Activated gamma-delta T cell treated with anti-CD3 and anti-CD28 coated beads, Interleukin-2, amount 50 U/mL, for 16 hours (primary cell): ENCODE measurements at regions not wholly inside any gene's neighbourhood (a gene's known extent, or its start where the extent isn't known, plus 50 kb on each side); places are given as distances from the start of the nearest gene placed in this dataset.

Experiments
- DNase-seq: peaks from one replicate; pipeline ENCODE4 v3.0.0-alpha.2; 2020; ENCODE audit warnings: low read depth

DNA sequence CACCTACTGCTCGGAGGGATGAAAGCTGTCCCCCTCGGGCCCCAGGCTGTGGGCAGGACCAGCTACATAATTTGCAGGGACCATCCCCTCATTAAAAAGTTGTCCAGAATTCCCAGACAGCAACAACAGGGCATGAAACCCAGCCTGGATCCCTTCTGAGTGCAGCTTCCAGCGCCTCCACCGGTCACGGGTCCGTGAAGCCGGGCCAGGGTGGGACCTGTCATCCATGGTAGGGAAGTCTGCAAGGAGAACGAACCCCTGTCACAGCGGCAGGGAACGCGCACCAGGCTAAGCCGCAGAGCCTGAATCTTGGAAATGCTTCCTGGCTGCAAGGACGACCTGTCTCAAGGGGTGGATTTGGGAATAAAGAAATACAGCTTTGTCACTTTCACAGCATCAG, 214.2 kb downstream of the RBFOX3 start:
- no peak for DNase-seq

- no peak for DNase-seq
These were observed 215.3 kb downstream of the RBFOX3 start for GRCh38 chr17:79395545-79395944.

GRCh38 chr17:79395066-79395465, 215.8 kb downstream of the RBFOX3 start:
- no peak for DNase-seq

DNA sequence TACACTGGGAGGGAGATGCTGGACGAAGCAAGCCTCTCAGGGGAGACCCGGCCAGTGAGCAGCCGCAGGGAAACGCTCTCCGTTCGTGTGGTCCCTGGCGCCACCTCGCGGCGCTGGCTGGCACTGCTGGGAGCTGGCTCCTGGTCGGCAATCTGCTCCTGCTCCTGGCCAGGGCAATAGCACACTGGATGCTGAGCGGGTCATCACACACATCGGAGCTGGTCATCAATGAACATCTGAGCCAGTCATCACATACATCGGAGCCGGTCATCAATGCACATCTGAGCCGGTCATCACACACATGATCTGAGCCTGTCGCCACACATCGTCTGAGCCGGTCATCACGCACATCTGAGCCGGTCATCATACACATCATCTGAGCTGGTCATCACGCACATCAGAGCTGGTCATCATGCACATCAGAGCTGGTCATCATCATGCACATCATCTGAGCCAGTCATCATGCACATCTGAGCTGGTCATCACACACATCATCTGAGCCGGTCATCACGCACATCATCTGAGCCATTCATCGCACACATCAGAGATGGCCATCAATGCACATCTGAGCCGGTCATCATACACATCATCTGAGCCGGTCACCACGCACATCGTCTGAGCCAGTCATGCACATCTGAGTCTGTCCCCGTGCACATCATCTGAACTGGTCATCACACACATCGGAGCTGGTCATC, 217.3 kb downstream of the RBFOX3 start:
- DNase-seq, result peak; percentile 45

- DNase-seq, result no peak
These were observed 218.3 kb downstream of the RBFOX3 start for GRCh38 chr17:79392598-79392997.

DNA sequence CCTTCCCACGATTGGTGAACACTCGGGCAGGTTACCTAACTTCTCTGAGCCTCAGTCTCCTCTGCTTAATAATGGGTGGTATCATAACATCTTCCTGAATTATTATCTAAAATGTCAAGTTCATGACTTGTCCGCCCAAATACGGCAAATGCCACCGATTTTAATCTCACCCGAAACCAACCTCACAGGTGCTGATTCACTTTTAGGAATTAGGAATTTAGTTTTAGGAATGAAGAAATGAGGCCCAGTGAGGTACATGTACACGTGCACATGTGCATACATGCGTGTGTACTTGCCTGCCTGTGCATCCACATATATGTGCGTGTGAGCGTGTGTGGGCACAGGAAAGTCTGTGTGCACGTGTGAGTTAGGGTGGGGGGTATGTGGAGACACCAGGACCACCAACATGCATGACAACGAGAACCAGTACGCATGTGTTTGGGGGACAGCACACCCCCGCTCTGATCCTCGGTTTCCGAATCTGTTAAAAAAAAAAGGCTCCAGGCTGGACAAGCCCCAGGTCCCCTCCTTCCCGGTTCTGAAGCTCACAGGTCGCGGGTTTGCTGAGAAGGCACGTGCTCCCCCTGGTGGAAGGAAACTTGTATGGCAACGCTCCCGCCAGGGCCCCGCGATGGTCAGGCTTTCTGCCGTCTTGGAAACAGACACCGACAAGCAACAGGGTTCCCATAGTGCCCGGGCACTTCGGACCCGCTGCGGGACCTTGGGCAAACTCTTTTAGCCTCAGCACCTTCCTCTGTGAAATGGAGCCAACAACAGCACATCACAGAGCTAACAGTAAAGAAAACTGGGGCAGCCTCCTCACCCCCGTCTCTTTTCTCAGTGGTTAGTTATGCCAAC, 219.2 kb downstream of the RBFOX3 start:
- DNase-seq, result peak; percentile 44

GRCh38 chr17:79389896-79390295, 221.0 kb downstream of the RBFOX3 start:
- no peak for DNase-seq

- DNase-seq, result no peak
These were observed 222.1 kb downstream of the RBFOX3 start for GRCh38 chr17:79388556-79389295.

- DNase-seq, result no peak
These were observed 223.1 kb downstream of the RBFOX3 start for GRCh38 chr17:79387783-79388182.

- DNase-seq, result no peak
These were observed 224.8 kb downstream of the RBFOX3 start for GRCh38 chr17:79385962-79386563.

DNA sequence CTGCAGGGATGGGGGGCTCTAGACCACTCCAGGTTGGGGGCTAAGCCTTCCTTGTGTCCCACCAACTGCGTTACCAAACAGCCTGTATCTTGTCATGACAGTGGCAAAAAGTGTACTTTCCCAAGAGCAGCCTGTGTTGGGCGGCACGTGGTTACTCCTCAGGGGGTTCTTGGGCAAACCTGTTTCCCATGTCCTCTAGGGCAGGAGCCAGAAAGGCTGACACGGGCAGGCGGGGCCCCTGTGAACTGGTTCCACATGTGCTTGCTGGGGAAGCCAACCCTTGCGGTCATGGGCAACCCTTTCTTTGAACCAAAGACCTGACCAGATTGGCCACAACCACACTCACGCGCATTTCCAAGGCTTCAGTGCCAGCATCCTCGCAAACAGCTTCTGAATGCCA, 228.5 kb downstream of the RBFOX3 start:
- DNase-seq, result no peak

GRCh38 chr17:79379700-79380445, 231.0 kb downstream of the RBFOX3 start:
- DNase-seq, result no peak

DNA sequence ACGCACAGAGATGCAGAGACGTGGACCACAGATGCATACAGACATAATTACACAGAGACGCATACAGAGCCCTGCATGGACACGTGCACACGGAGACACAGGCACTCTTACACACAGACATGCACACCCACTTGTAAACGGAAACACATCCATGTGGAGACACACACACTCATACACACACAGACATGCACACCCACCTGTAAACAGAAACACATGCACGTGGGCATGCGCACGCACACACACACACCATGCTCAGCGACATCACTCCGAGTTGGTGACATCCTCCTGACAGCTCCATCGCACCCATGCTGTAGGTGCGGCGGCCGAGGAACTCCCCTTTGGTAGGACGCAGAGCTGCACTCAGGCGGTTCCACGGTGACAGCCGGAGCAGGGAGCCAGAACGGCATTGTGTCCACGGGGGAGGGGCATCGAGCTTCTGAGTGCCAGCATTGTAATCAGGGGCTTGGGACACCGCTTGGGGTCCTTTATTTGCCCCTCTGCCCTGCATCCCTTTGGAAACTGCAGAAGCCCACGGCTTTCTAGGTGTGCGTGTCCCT, 233.5 kb downstream of the RBFOX3 start:
- no peak for DNase-seq

- no peak for DNase-seq
These were observed 236.0 kb downstream of the RBFOX3 start for GRCh38 chr17:79374807-79375206.

GRCh38 chr17:79374087-79374689, 236.7 kb downstream of the RBFOX3 start:
- DNase-seq, result no peak

DNA sequence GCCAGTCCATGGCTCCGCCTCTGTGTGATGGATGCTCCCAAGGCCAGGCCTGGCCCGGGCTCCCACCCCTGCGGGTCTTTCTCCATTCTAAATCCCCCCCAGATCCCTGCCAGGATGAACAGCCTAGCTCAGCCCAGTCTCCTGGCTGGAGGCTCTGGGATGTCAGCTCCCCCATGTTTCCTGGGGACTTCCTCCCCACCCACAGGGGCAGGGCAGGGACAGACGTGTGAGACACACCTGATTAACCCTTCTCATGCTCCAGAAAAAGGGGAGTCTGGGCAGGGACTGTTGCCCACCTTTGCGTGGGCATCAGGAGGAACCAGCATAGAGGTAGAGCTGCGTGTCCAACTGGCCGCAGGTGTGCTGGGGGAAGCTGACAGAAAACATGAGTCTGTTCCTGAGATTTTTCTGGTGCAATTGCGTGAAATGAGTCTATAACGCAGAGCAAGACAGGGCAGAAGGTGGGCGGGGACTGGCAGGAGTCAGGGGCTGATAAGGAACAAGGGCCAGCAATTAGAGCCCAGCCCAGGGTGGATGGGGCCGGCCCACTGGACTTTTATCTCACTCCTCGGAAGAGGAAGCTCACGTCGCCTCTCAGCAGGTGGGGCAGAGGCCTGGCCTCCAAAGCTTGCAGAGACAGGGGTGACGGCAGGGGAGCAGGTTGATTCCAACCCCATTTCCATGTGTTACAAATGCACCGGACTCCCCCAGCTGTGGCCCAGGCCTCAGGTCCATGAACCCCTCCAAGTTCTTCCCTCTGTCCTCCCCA, 238.2 kb downstream of the RBFOX3 start:
- no peak for DNase-seq

DNA sequence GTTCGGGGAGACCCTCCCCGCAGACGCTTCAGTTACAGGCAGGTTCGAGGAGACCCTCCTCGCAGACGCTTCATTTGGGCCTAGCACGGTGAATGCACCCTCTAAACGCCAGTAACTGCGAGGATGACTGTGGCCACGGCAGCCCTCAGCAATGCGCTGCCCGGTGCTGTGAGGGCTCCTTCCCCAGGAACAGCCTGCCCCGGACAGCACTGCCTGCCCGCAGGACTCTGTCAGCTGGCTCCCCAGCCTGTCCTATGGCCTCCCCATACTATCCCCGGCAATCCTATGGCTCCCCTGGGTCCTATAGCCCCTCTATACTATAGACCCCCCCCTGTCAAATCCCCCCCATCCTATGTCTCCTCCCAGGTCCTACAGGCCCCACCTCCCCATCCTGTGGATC, 238.9 kb downstream of the RBFOX3 start:
- DNase-seq, result no peak

DNA sequence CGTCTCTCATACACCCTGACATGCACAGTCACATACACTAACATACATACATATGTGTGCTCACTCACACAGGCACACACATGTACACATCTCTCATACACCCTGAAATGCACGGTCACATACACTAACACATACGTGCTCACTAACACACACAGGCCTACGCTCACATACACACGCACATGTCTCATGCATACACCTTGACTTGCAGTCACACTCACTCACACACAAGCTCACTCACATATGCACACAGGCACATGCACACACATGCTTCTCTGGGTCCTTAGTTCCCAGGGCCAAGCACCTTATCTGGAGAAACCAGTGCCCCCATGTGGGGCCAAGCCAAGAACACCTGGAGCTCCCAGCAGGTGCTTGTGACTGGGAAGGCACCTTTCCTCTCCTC, 240.3 kb downstream of the RBFOX3 start:
- DNase-seq, result no peak

- no peak for DNase-seq
These were observed 240.7 kb downstream of the RBFOX3 start for GRCh38 chr17:79370126-79370525.

DNA sequence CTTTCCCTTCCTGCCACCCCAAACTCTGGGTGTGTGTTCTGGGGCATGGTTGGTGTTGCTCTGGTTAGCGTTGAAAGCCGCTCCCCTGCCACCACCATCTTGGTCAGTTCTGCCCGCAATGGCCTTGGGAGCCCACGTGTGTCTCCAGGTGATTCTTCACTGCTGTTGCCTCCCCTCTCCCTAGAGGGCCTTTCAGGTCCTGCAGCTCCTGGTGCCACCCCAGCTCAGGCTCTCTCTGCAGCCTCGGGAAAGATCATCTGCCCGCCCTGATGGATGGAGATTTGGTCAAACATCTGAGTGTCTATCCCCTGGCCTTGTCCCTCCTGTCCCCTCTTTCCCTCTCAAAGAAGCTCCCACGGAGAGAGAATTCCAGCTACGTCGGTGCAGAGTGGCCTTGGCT, 241.3 kb downstream of the RBFOX3 start:
- DNase-seq, result no peak
